ENCODE measurements at regions not wholly inside any gene's neighbourhood (a gene's known extent, or its start where the extent isn't known, plus 50 kb on each side); places are given as distances from the start of the nearest gene placed in this dataset.
"Not testable (repeated sequence)": the region's sequence is repeated elsewhere in the genome, so short reads cannot be mapped to it uniquely, and the experiment has no call there.

- TF ChIP-seq POLR2AphosphoS5 (IDR thresholded peaks at IDR 0.05; ENCODE audit: borderline replicate concordance, low read depth, low read length); EZH2 (IDR thresholded peaks at IDR 0.05): not testable (repeated sequence)
Measured at GRCh38 chrX:143318857-143319256, 198.4 kb downstream of the SPANXN3 start.
